Stimulated activated naive CD8-positive, alpha-beta T cell treated with anti-CD3 and anti-CD28 coated beads, Interleukin-15, Interleukin-2, amounts not matched to agents 100 ng/mL and 50 ng/mL, for 24 hours (primary cell): ENCODE measurements at regions not wholly inside any gene's neighbourhood (a gene's known extent, or its start where the extent isn't known, plus 50 kb on each side); places are given as distances from the start of the nearest gene placed in this dataset.

ENCODE experiments used
- H3K27ac Mint-ChIP-seq: one replicate; pipeline ENCODE4 v1.8.0; 2021; ENCODE audit warnings: mild to moderate bottlenecking, mixed read lengths
- H3K27me3 Mint-ChIP-seq: one replicate; pipeline ENCODE4 v1.8.0; 2021; ENCODE audit warnings: mixed read lengths
- H3K36me3 Mint-ChIP-seq: one replicate; pipeline ENCODE4 v1.8.0; 2021; ENCODE audit warnings: low read depth, mixed read lengths
- H3K4me1 Mint-ChIP-seq: one replicate; pipeline ENCODE4 v1.8.0; 2021; ENCODE audit warnings: low read depth, mixed read lengths
- H3K4me3 Mint-ChIP-seq: one replicate; pipeline ENCODE4 v1.8.0; 2021; ENCODE audit warnings: mild to moderate bottlenecking, mixed read lengths
- H3K9me3 Mint-ChIP-seq: one replicate; pipeline ENCODE4 v1.8.0; 2021; ENCODE audit warnings: mixed read lengths

DNA sequence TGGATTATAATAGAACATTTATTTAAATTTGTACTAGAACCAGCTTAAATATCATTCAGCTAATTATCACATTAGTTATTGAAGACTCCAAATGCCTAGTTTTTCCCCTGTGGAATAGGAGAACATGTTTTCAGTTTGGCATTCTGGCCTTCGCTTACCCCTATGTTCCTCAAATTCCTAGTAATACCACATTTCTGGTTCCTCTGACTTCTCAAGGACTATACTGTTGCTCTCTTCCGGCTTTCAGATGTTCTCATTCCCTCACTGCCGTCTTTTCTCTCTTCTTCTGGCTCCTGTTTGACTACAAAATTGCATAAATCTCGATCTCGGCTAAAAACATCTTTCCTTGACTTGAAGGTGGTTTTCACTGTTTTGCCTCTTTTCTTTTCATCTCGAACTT lies 71.8 kb upstream of the KHDRBS2 start:
- Mint-ChIP-seq H3K4me1 (no peaks in the 10 kb centered on the region), H3K36me3 (no peaks in the 10 kb centered on the region), H3K9me3 (peaks cover 4% of the 10 kb centered on the region), H3K27me3 (no peaks in the 10 kb centered on the region), H3K27ac (no peak overlapping the region), H3K4me3 (no peak overlapping the region)

DNA sequence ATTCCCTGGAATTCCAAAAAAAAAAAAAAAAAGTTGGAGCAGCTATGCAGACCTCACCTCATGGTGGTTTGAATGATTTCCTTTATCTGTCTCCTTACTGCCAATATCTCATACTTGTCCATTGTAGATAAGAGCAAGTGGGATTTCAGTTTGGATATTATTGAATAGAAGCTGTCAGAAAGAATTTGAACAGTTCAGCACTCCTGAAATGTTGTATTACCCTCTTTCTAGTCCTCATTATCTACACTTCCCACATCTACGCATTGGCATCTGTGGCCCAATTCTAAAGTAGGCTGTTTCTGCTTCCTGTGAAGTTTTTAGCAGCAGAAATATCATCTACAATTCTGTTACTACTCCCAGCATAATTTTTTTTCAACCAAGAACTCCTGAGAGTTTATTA lies 68.2 kb upstream of the KHDRBS2 start:
- Mint-ChIP-seq H3K27ac (no peak overlapping the region), H3K9me3 (peaks cover 8% of the 10 kb centered on the region), H3K4me1 (no peaks in the 10 kb centered on the region), H3K4me3 (no peak overlapping the region), H3K27me3 (no peaks in the 10 kb centered on the region), H3K36me3 (no peaks in the 10 kb centered on the region)

DNA sequence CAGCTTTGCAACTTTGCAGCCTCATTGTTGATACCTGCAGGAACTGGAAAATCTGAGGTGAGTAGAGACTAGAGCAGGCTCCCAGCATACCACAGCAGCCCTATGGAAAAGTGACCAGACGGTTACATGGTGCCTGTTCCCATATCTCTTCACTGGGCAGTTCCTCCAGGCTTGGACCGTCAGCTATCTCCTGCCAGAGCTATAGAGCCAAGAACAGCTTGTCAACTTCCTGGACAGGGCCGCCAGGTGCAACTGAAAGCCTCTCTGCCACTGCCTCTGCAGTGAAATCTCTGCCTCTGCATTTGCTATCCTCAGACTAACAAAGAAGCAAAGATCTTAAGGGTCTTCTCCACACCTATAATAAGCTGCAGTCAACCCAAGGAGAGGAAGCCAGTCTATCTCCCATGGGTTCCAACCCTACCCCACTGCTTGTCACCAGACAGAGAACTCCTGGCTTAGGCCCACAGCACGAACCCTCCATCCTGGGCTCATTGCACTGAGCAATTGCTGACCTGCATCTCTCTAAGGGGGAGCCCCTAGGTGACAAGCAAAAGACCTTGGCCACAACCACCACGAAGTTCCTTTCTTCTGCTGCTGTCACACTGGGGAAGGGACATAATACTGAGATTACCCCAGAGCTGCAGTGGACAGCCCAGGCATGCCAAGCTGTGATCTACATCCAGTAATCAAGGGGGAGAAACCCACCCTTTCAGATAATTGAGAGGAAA lies 60.1 kb upstream of the KHDRBS2 start:
- Mint-ChIP-seq H3K27ac (no peak overlapping the region), H3K9me3 (peaks cover 17% of the 10 kb centered on the region), H3K4me1 (no peaks in the 10 kb centered on the region), H3K27me3 (no peaks in the 10 kb centered on the region), H3K4me3 (no peak overlapping the region), H3K36me3 (no peaks in the 10 kb centered on the region)

DNA sequence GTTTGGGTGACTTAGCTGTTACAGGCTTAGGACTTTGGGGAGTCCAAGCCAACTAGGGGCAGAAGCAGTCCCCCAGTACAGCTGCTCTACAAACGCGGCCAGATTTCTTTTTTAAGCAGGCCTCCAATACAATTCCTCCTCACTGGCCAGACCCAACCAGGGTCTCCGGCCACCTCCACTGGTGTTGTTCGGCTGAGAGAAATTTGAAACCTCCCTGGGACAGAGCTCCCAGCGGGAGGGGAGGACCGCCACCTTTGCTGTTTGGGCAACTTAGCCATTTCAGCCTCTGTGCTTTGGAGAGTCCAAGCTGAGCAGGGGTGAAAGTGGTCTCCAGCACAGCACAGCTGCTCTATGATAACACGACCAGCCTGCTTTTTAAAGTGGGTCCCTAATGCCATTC lies 59.4 kb upstream of the KHDRBS2 start:
- Mint-ChIP-seq H3K9me3 (peaks cover 17% of the 10 kb centered on the region), H3K36me3 (no peaks in the 10 kb centered on the region), H3K4me1 (no peaks in the 10 kb centered on the region), H3K27me3 (no peaks in the 10 kb centered on the region), H3K4me3 (no peak overlapping the region), H3K27ac (no peak overlapping the region)

DNA sequence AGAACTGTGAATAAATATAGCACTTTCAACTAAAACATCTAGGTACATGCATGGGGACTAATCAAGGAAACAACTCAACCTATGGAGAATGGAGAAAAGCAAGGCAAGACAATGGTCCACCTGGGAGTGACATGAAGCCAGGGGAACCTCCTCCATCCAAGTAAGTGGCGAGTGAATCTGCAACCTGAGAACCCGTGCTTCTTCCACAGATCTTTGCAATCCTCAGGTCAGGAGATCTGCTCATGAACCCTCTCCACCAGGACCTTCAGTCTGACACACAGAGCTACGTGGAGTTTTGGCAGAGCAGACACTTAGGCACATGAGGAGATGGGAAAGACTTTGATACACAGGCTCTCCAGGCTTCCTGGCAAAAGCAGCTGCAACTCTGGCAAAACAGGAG lies 58.8 kb upstream of the KHDRBS2 start:
- H3K4me3 Mint-ChIP-seq, result no peak overlapping the region
- no peaks in the 10 kb centered on the region for H3K27me3 Mint-ChIP-seq
- H3K36me3 Mint-ChIP-seq, result no peaks in the 10 kb centered on the region
- peaks cover 17% of the 10 kb centered on the region for H3K9me3 Mint-ChIP-seq
- no peaks in the 10 kb centered on the region for H3K4me1 Mint-ChIP-seq
- H3K27ac Mint-ChIP-seq, result no peak overlapping the region

DNA sequence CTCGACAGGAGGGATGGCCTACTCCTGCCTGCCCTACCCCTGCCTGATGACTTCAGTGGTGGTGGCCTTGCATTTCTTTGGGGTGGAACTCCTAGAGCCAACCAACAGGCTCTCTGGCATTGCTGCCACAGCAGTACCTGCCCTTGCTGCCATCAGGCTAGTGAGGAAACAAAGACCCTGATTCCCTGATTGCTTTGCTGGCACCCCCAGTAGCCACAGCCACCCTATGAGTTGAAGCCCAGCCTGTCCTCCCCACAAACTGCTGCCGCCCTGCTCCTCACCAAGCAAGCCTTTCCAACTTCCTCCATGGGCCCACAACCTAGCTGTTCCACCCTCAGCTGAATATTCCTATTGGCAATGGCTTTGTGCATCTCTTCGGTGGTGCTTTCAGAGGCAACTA lies 52.5 kb upstream of the KHDRBS2 start:
- no peaks in the 10 kb centered on the region for H3K27me3 Mint-ChIP-seq
- no peaks in the 10 kb centered on the region for H3K36me3 Mint-ChIP-seq
- no peak overlapping the region for H3K4me3 Mint-ChIP-seq
- H3K4me1 Mint-ChIP-seq, result no peaks in the 10 kb centered on the region
- no peak overlapping the region for H3K27ac Mint-ChIP-seq
- H3K9me3 Mint-ChIP-seq, result peaks cover 18% of the 10 kb centered on the region
